ENCODE measurements at regions not wholly inside any gene's neighbourhood (a gene's known extent, or its start where the extent isn't known, plus 50 kb on each side); places are given as distances from the start of the nearest gene placed in this dataset.
"Not testable (repeated sequence)": the region's sequence is repeated elsewhere in the genome, so short reads cannot be mapped to it uniquely, and the experiment has no call there.

GRCh38 chr12:33832900-33833299 lies 189.4 kb upstream of the ALG10 start:
- DNase-seq = no peak

- DNase-seq = no peak
Observed at GRCh38 chr12:33834672-33835071, 187.6 kb upstream of the ALG10 start.

- DNase-seq = no peak
Observed at GRCh38 chr12:33876618-33877017, 145.7 kb upstream of the ALG10 start.

- no peak for DNase-seq
Observed at GRCh38 chr12:33892425-33892824, 129.9 kb upstream of the ALG10 start.

GRCh38 chr12:33920460-33920859 lies 101.8 kb upstream of the ALG10 start:
- DNase-seq = not testable (repeated sequence)

DNA sequence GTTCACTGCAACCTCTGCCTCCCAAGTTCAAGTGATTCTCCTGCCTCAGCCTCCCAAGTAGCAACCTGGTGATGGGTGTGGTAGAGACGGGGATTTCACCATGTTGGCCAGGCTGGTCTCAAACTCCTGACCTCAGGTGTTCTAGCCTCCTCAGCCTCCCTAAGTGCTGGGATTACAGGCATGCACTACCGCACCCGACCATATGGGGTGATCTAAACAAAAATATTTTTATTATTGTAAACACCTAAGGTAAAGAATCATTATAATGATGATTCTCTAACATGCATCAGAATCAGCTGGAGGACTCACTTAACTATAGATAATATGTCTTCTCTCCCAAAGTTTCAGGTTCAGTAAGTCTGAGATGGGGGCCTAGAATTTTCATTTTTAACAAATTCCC lies 96.2 kb upstream of the ALG10 start:
- no peak for DNase-seq

GRCh38 chr12:33937669-33938068 lies 84.6 kb upstream of the ALG10 start:
- not testable (repeated sequence) for DNase-seq

DNA sequence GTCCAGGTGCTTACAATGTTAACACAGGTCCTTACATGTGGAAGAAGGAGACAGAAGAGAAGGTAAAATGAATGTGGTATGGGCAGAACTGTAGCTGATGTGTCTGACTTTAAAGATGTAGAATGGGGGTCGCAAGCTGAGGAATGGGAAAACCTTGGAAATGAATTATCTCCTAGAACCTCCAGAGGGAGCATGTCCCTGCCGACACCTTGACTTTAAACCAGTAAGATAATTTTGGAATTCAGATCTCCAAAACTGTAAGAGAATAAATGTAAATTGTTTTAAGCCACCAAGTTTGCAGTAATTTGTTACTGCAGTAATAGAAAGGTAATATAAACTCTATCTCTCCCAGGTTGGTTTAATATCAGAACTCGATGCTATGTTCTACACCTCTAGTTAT lies 80.1 kb upstream of the ALG10 start:
- DNase-seq = no peak

- DNase-seq = no peak
Observed at GRCh38 chr12:33944703-33945437, 77.4 kb upstream of the ALG10 start.

DNA sequence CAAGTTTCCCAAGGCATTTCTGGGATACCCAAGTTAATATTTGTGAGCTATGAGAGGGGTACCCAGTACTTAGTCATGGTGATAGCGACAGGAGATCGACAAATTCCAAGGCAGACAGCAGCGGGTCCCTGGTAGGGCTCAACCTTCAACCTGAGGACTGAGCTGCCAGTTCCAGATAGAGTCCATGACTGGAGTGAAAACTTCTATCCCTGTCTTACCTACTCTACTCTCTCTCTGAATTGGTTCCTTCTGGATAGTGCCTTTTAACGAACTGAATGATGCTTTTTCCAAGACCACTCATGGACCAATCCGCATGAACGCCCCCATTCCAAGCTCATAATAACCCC lies 76.9 kb upstream of the ALG10 start:
- DNase-seq = no peak

DNA sequence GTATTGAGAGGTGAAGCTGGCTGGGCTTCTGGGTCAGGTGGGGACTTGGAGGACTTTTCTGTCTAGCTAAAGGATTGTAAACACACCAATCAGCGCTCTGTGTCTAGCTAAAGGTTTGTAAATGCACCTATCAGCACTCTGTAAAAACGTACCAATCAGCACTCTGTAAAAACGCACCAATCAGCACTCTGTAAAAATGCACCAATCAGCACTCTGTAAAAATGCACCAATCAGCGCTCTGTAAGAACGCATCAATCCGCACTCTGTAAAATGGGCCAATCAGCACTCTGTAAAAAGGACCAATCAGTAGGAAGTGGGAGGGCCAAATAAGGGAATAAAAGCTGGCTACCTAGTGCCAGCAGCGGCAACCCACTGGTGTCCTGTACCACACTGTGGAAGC lies 56.1 kb upstream of the ALG10 start:
- DNase-seq = not testable (repeated sequence)

DNA sequence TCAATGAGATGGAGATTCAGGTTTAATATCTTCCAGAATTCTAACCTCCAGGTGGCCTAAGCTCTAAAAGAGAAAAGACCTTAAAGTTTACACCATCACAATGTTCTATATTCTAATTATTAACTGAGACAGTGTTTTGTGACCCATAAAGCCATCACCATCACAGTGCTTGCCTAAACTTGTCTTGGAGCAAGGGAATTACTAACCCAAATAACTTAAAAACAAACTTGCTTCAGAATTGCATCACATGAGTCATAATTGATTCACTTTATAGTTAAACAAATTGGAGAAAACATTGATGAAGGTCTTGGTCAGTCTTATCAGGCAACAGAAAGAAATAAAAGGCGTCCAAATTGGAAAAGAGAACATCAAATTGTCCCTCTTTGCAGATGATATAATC lies 54.5 kb upstream of the ALG10 start:
- no peak for DNase-seq
